ENCODE measurements at regions not wholly inside any gene's neighbourhood (a gene's known extent, or its start where the extent isn't known, plus 50 kb on each side); places are given as distances from the start of the nearest gene placed in this dataset.

DNA sequence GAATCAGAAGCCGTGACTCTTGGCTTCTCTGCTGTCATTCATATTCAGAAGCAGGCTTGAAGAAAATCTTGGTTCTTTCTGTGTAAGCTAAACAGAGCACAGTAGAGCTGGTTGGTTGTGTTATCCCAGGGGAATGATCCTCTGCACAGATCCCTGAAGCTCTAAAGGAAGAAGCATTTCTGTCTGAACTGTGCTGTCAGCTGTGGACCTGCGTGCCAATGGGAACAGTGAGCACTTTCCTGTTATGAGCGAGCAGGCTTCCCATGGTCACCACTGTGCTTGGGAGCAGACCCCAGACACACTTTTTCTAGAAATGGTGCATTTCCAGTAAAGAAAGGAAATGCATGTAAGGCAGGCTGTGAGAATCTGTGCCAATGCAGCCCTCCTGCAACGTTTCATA, 490.2 kb downstream of the EPM2A start:
- Histone ChIP-seq H3K4me3 (ENCODE audit: low read depth, low read length, poor library complexity, severe bottlenecking) (no peak overlapping the region), H3K9me3 (ENCODE audit: low read depth, low read length, poor library complexity, severe bottlenecking) (peaks cover 5% of the 10 kb centered on the region), H3K4me1 (ENCODE audit: insufficient read depth, low read length, poor library complexity, severe bottlenecking) (peaks cover 26% of the 10 kb centered on the region), H3K36me3 (ENCODE audit: insufficient read depth, low read length, poor library complexity, severe bottlenecking) (no peaks in the 10 kb centered on the region), H3K27me3 (replicated peaks; ENCODE audit: insufficient read depth, low read depth, low read length, poor library complexity) (no peaks in the 10 kb centered on the region), H3K27ac (ENCODE audit: low read depth, low read length, poor library complexity, severe bottlenecking) (peak overlapping the region; percentile 14)
- POLR2A ChIA-PET (ENCODE audit: low non-redundant PET): no interaction called here
- TF ChIP-seq CTCF (conservative IDR thresholded peaks at IDR 0.05; ENCODE audit: low read depth, low read length) (no peak), EZH2 (IDR thresholded peaks at IDR 0.05; ENCODE audit: borderline replicate concordance, low read depth, low read length, poor library complexity, severe bottlenecking) (no peak)
- CTCF ChIA-PET: no interaction called here
- intact Hi-C loops (cut with micrococcal nuclease; ENCODE audit: unreplicated experiment): no loop called here
- BruUV-seq (replicated peaks): no TSS peak
- peak; percentile 62 for DNase-seq (ENCODE audit: low spot score)

DNA sequence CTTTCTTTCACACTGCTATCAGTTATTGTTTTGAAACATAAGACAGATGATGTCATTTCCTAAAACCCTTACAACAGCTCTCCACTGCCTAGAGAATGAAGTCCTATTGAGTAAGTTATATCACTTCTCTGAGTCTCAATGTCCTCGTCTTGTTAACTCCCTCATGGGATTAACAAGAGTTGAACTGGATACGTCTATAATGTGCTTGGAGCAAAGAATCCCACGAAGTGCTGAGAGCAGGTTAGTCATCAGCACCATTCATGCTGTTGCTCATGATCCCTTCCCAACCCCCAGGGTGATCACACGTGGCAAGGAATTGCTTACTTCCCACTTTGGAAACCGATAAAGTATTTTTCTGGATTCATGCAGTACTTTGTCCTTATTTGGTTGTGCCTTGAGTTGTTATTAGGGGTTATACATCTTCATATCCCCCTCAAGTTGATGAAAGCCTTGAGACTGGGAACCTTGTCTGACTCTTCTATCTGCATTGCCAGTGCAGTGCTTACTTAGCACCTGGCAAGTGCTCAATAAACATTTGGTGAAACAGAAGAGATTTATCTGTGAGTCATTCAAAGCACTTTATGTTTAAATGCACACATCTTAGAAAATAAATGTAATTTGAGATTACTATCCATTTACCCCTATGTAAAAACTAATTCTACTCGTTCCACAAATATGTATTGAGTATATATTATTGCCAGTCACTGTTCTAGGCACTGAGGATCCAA, 487.5 kb downstream of the EPM2A start:
- TF ChIP-seq CTCF (conservative IDR thresholded peaks at IDR 0.05; ENCODE audit: low read depth, low read length): no peak
- TF ChIP-seq EZH2 (IDR thresholded peaks at IDR 0.05; ENCODE audit: borderline replicate concordance, low read depth, low read length, poor library complexity, severe bottlenecking): no peak
- DNase-seq (ENCODE audit: low spot score): peak; percentile 83
- ChIA-PET CTCF (no interaction called here), POLR2A (ENCODE audit: low non-redundant PET) (no interaction called here)
- Histone ChIP-seq H3K9me3 (ENCODE audit: low read depth, low read length, poor library complexity, severe bottlenecking) (peaks cover 5% of the 10 kb centered on the region), H3K4me1 (ENCODE audit: insufficient read depth, low read length, poor library complexity, severe bottlenecking) (peaks cover 34% of the 10 kb centered on the region), H3K27ac (ENCODE audit: low read depth, low read length, poor library complexity, severe bottlenecking) (peak overlapping the region; percentile 66), H3K27me3 (replicated peaks; ENCODE audit: insufficient read depth, low read depth, low read length, poor library complexity) (no peaks in the 10 kb centered on the region), H3K4me3 (ENCODE audit: low read depth, low read length, poor library complexity, severe bottlenecking) (no peak overlapping the region), H3K36me3 (ENCODE audit: insufficient read depth, low read length, poor library complexity, severe bottlenecking) (no peaks in the 10 kb centered on the region)
- BruUV-seq (replicated peaks): no TSS peak
- intact Hi-C loops (cut with micrococcal nuclease; ENCODE audit: unreplicated experiment): no loop called here

- POLR2A ChIA-PET (ENCODE audit: low non-redundant PET): no interaction called here
- intact Hi-C loops (cut with micrococcal nuclease; ENCODE audit: unreplicated experiment): no loop called here
- H3K36me3 ChIP-seq (ENCODE audit: insufficient read depth, low read length, poor library complexity, severe bottlenecking): no peaks in the 10 kb centered on the region
- peaks cover 5% of the 10 kb centered on the region for H3K9me3 ChIP-seq (ENCODE audit: low read depth, low read length, poor library complexity, severe bottlenecking)
- no peak overlapping the region for H3K4me3 ChIP-seq (ENCODE audit: low read depth, low read length, poor library complexity, severe bottlenecking)
- CTCF ChIA-PET: no interaction called here
- no peak for TF ChIP-seq EZH2 (IDR thresholded peaks at IDR 0.05; ENCODE audit: borderline replicate concordance, low read depth, low read length, poor library complexity, severe bottlenecking)
- no peak for TF ChIP-seq CTCF (conservative IDR thresholded peaks at IDR 0.05; ENCODE audit: low read depth, low read length)
- BruUV-seq (replicated peaks): no TSS peak
- no peak for DNase-seq (ENCODE audit: low spot score)
- H3K4me1 ChIP-seq (ENCODE audit: insufficient read depth, low read length, poor library complexity, severe bottlenecking): peaks cover 29% of the 10 kb centered on the region
- H3K27ac ChIP-seq (ENCODE audit: low read depth, low read length, poor library complexity, severe bottlenecking): no peak overlapping the region
- no peaks in the 10 kb centered on the region for H3K27me3 ChIP-seq (replicated peaks; ENCODE audit: insufficient read depth, low read depth, low read length, poor library complexity)
These were observed 484.9 kb downstream of the EPM2A start for GRCh38 chr6:145250436-145250835.
